ENCODE measurements at regions not wholly inside any gene's neighbourhood (a gene's known extent, or its start where the extent isn't known, plus 50 kb on each side); places are given as distances from the start of the nearest gene placed in this dataset.

- intact Hi-C loops (cut with micrococcal nuclease), result no loop called here
- CTCF ChIA-PET, result interaction anchor here (0.7 to 1.5 kb wide), 6 partner anchors 14 to 464 kb away, joined by 3 to 4 read pairs (median 3); partner anchors contain the start of gene VEGFA
- Mint-ChIP-seq H3K4me1 (ENCODE audit: insufficient read depth, unreplicated experiment) (peaks cover 35% of the 10 kb centered on the region), H3K4me3 (ENCODE audit: unreplicated experiment) (no peak overlapping the region), H3K9me3 (ENCODE audit: unreplicated experiment) (no peaks in the 10 kb centered on the region), H3K27ac (ENCODE audit: low read depth, unreplicated experiment) (peak overlapping the region; percentile 80), H3K27me3 (ENCODE audit: insufficient read depth, unreplicated experiment) (no peaks in the 10 kb centered on the region), H3K36me3 (ENCODE audit: insufficient read depth, unreplicated experiment) (no peaks in the 10 kb centered on the region)
- POLR2A ChIA-PET, result interaction anchor here (0.6 to 2.4 kb wide), 3 partner anchors 70 to 201 kb away, joined by 3 to 8 read pairs (median 7); partner anchors contain the start of gene VEGFA
- BruUV-seq (replicated peaks), result no TSS peak
- no peak for DNase-seq (ENCODE audit: unreplicated experiment)
- TF ChIP-seq, protein P1, sequence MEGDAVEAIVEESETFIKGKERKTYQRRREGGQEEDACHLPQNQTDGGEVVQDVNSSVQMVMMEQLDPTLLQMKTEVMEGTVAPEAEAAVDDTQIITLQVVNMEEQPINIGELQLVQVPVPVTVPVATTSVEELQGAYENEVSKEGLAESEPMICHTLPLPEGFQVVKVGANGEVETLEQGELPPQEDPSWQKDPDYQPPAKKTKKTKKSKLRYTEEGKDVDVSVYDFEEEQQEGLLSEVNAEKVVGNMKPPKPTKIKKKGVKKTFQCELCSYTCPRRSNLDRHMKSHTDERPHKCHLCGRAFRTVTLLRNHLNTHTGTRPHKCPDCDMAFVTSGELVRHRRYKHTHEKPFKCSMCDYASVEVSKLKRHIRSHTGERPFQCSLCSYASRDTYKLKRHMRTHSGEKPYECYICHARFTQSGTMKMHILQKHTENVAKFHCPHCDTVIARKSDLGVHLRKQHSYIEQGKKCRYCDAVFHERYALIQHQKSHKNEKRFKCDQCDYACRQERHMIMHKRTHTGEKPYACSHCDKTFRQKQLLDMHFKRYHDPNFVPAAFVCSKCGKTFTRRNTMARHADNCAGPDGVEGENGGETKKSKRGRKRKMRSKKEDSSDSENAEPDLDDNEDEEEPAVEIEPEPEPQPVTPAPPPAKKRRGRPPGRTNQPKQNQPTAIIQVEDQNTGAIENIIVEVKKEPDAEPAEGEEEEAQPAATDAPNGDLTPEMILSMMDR (IDR thresholded peaks at IDR 0.05; ENCODE audit: unreplicated experiment), result no peak
Measured at GRCh38 chr6:43970913-43971775, 156.1 kb downstream of the MRPL14 start.

DNA sequence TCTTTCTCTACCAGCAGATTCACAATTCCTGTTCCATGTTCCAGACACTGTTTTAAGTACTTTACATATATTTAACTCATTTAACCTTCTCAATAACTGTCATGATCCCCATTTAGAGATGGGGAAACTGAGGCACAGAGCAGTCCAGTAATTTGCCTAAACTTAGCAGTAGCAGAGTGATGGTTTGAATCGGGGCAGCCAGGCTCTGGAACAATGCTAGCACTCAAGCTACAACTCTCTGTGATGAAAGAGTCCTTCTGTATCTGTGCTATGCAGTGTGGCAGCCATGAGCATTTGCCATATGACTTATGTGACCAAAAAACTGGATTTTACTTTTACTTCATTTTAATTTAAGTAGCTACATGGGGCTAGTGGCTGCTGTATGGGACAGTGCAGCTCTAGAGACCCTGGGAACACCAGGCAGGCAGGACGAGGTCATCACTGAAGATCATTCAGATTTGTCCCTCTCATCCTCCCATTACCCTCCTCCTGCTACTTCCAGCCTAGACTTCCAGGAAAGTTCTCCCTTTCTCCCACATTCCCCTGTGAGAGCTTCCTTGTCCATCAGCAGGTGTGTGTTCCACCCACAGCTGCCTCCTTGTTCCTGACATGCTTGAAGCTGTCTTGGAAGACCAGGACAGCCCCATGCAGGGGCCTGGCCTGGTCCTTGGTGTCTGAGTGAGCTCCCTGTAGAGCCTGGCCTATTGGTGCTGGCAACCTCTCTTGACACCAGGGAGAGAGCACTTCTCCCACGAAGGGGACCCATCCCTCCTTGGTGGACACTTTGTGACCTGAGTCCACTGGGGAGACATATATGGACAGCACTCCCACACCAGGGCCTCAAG is 157.0 kb downstream of the MRPL14 start:
- H3K27me3 Mint-ChIP-seq (ENCODE audit: insufficient read depth, unreplicated experiment), result no peaks in the 10 kb centered on the region
- no peaks in the 10 kb centered on the region for H3K36me3 Mint-ChIP-seq (ENCODE audit: insufficient read depth, unreplicated experiment)
- no peaks in the 10 kb centered on the region for H3K9me3 Mint-ChIP-seq (ENCODE audit: unreplicated experiment)
- no TSS peak for BruUV-seq (replicated peaks)
- CTCF ChIA-PET, result interaction anchor here (1.5 kb wide), 1 partner anchor 13 kb away, joined by 4 read pairs; no protein-coding TSS in a partner anchor
- TF ChIP-seq, protein P1 (IDR thresholded peaks at IDR 0.05; ENCODE audit: unreplicated experiment), result no peak
- POLR2A ChIA-PET, result no interaction called here
- H3K4me1 Mint-ChIP-seq (ENCODE audit: insufficient read depth, unreplicated experiment), result peaks cover 38% of the 10 kb centered on the region
- no peak overlapping the region for H3K4me3 Mint-ChIP-seq (ENCODE audit: unreplicated experiment)
- intact Hi-C loops (cut with micrococcal nuclease), result no loop called here
- no peak for DNase-seq (ENCODE audit: unreplicated experiment)
- H3K27ac Mint-ChIP-seq (ENCODE audit: low read depth, unreplicated experiment), result peak overlapping the region; percentile 12

- Mint-ChIP-seq H3K27me3 (ENCODE audit: insufficient read depth, unreplicated experiment) (no peaks in the 10 kb centered on the region), H3K36me3 (ENCODE audit: insufficient read depth, unreplicated experiment) (no peaks in the 10 kb centered on the region), H3K9me3 (ENCODE audit: unreplicated experiment) (no peaks in the 10 kb centered on the region), H3K4me1 (ENCODE audit: insufficient read depth, unreplicated experiment) (peaks cover 40% of the 10 kb centered on the region), H3K4me3 (ENCODE audit: unreplicated experiment) (no peak overlapping the region), H3K27ac (ENCODE audit: low read depth, unreplicated experiment) (no peak overlapping the region)
- CTCF ChIA-PET, result no interaction called here
- no peak for DNase-seq (ENCODE audit: unreplicated experiment)
- TF ChIP-seq, protein P1 (IDR thresholded peaks at IDR 0.05; ENCODE audit: unreplicated experiment), result no peak
- POLR2A ChIA-PET, result no interaction called here
- intact Hi-C loops (cut with micrococcal nuclease), result no loop called here
- no TSS peak for BruUV-seq (replicated peaks)
Measured at GRCh38 chr6:43969158-43969981, 157.9 kb downstream of the MRPL14 start.

Data from MCF 10A (cell line).